Epidermal melanocyte (primary cell): ENCODE measurements at regions not wholly inside any gene's neighbourhood (a gene's known extent, or its start where the extent isn't known, plus 50 kb on each side); places are given as distances from the start of the nearest gene placed in this dataset.

ENCODE experiments used
- DNase-seq: peaks from one replicate; pipeline ENCODE4 v3.0.0; 2011; ENCODE audit warnings: low spot score; ENCODE audit not compliant: insufficient read length

- DNase-seq = no peak
Observed at GRCh38 chr2:58932801-58933200, 691.7 kb upstream of the FANCL start.

- no peak for DNase-seq
Observed at GRCh38 chr2:58930537-58930936, 689.4 kb upstream of the FANCL start.

- no peak for DNase-seq
Observed at GRCh38 chr2:58928973-58929372, 687.8 kb upstream of the FANCL start.

- DNase-seq = no peak
Observed at GRCh38 chr2:58928391-58928790, 687.3 kb upstream of the FANCL start.

GRCh38 chr2:58926112-58926511 is 685.0 kb upstream of the FANCL start:
- DNase-seq = no peak

GRCh38 chr2:58925676-58926081 is 684.6 kb upstream of the FANCL start:
- no peak for DNase-seq

GRCh38 chr2:58923869-58924268 is 682.7 kb upstream of the FANCL start:
- no peak for DNase-seq

- DNase-seq = no peak
Observed at GRCh38 chr2:58922245-58922644, 681.1 kb upstream of the FANCL start.

GRCh38 chr2:58921676-58922075 is 680.6 kb upstream of the FANCL start:
- no peak for DNase-seq

GRCh38 chr2:58920001-58920400 is 678.9 kb upstream of the FANCL start:
- no peak for DNase-seq

- DNase-seq = no peak
Observed at GRCh38 chr2:58919316-58919715, 678.2 kb upstream of the FANCL start.

- DNase-seq = no peak
Observed at GRCh38 chr2:58918141-58918540, 677.0 kb upstream of the FANCL start.

GRCh38 chr2:58917596-58917995 is 676.5 kb upstream of the FANCL start:
- no peak for DNase-seq

GRCh38 chr2:58916063-58916462 is 674.9 kb upstream of the FANCL start:
- DNase-seq = no peak

GRCh38 chr2:58914733-58915505 is 673.8 kb upstream of the FANCL start:
- no peak for DNase-seq

GRCh38 chr2:58913082-58913726 is 672.1 kb upstream of the FANCL start:
- DNase-seq = no peak

- no peak for DNase-seq
Observed at GRCh38 chr2:58911877-58912276, 670.8 kb upstream of the FANCL start.

GRCh38 chr2:58908501-58909154 is 667.5 kb upstream of the FANCL start:
- DNase-seq = no peak

GRCh38 chr2:58907644-58908043 is 666.5 kb upstream of the FANCL start:
- no peak for DNase-seq

GRCh38 chr2:58906081-58906645 is 665.0 kb upstream of the FANCL start:
- no peak for DNase-seq

GRCh38 chr2:58904095-58904494 is 663.0 kb upstream of the FANCL start:
- DNase-seq = no peak

- DNase-seq = no peak
Observed at GRCh38 chr2:58903427-58903826, 662.3 kb upstream of the FANCL start.
